Activated naive CD8-positive, alpha-beta T cell treated with anti-CD3 and anti-CD28 coated beads for 36 hours (primary cell): ENCODE measurements at regions not wholly inside any gene's neighbourhood (a gene's known extent, or its start where the extent isn't known, plus 50 kb on each side); places are given as distances from the start of the nearest gene placed in this dataset.

Experiments used
- DNase-seq: peaks from one replicate; pipeline ENCODE4 v3.0.0; 2021
- H3K27ac Mint-ChIP-seq: one replicate; pipeline ENCODE4 v1.8.0; 2022; ENCODE audit warnings: mild to moderate bottlenecking, moderate library complexity, mixed read lengths
- H3K27me3 Mint-ChIP-seq: one replicate; pipeline ENCODE4 v1.8.0; 2022; ENCODE audit warnings: mild to moderate bottlenecking, mixed read lengths
- H3K36me3 Mint-ChIP-seq: one replicate; pipeline ENCODE4 v1.8.0; 2021; ENCODE audit warnings: mild to moderate bottlenecking, mixed read lengths
- H3K4me1 Mint-ChIP-seq: one replicate; pipeline ENCODE4 v1.8.0; 2021; ENCODE audit warnings: mixed read lengths
- H3K4me3 Mint-ChIP-seq: one replicate; pipeline ENCODE4 v1.8.0; 2022; ENCODE audit warnings: mild to moderate bottlenecking, moderate library complexity, mixed read lengths
- H3K9me3 Mint-ChIP-seq: one replicate; pipeline ENCODE4 v1.8.0; 2022; ENCODE audit warnings: mixed read lengths

DNA sequence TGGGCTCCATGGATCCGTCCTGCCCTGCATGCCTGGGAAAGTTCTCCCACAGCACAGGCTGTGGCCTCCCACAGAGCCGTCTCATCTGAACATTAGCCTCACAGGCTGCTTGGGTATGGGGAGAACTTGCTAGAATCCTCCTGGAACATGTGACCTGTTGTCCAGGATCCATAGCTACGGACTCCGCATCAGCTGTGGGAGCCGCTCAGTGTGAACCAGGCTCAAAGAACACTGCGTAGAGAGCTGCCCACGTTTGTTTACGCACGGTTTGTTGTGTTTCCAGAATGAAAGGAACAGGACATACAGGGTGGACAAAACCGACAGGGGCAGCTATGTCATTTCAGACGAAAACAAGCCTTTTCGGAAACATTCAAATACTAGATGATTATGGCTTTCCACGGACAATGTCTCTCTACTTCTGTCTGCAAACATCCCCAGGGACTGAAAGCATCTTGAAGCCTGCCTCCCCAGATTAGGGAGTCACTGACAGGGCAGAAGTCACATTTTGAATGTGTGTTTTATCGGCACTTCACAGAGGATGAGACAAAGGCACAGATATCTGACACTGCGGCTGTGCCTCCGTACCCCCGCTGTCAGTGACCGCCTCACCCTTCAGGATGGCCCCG lies 390.3 kb downstream of the GADD45G start:
- Mint-ChIP-seq H3K27ac (no peak overlapping the region), H3K36me3 (no peaks in the 10 kb centered on the region)

DNA sequence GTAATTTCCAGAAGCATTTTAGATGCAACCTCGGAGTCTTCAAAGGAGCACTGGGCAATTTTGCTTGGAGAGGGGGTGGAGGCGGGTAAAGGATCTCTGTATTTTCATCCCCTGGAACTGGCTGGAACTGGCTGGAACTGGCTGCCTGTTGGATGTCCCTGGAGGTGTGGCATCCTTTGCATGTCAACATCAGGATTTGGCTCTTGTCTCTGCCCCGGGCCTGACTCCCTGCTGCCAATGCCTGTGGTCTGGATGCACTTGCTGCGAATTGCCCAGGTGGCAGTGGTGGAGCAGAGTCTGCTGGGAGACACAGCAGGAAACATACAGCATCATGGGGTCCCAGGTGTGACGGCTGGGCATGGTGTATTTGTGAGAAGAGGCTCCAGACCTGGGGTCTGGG lies 391.3 kb downstream of the GADD45G start:
- H3K4me3 Mint-ChIP-seq = no peak overlapping the region
- no peaks in the 10 kb centered on the region for H3K9me3 Mint-ChIP-seq
- no peaks in the 10 kb centered on the region for H3K36me3 Mint-ChIP-seq
- H3K4me1 Mint-ChIP-seq = peaks cover 24% of the 10 kb centered on the region
- no peak for DNase-seq
- no peak overlapping the region for H3K27ac Mint-ChIP-seq
- H3K27me3 Mint-ChIP-seq = no peaks in the 10 kb centered on the region

More for the DNA sequence above, 390.3 kb downstream of the GADD45G start:
- DNase-seq = no peak
- Mint-ChIP-seq H3K4me3 (no peak overlapping the region), H3K4me1 (peaks cover 13% of the 10 kb centered on the region), H3K27me3 (no peaks in the 10 kb centered on the region), H3K9me3 (no peaks in the 10 kb centered on the region)

DNA sequence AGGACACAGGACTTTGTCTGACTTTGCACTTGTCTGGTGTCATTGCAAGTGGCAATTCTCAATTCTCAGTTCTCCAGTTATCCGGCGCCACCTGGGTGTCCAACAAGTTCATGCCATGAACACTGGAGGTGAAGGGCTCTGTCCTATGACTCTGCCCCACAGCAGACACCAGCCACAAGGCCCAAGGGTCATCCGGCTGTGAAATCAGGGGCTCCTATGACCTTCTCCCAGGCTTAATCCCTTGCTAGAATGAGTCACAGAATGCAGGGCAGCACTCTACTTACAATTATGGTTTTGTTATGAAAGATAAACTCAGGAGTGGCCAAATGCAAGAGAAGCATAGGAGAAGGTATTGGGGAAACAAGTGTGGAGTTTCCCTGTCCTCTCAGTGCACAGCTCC lies 392.0 kb downstream of the GADD45G start:
- no peak overlapping the region for H3K27ac Mint-ChIP-seq
- peaks cover 25% of the 10 kb centered on the region for H3K4me1 Mint-ChIP-seq
- no peaks in the 10 kb centered on the region for H3K27me3 Mint-ChIP-seq
- H3K4me3 Mint-ChIP-seq = no peak overlapping the region
- no peaks in the 10 kb centered on the region for H3K36me3 Mint-ChIP-seq
- DNase-seq = no peak
- H3K9me3 Mint-ChIP-seq = no peaks in the 10 kb centered on the region

DNA sequence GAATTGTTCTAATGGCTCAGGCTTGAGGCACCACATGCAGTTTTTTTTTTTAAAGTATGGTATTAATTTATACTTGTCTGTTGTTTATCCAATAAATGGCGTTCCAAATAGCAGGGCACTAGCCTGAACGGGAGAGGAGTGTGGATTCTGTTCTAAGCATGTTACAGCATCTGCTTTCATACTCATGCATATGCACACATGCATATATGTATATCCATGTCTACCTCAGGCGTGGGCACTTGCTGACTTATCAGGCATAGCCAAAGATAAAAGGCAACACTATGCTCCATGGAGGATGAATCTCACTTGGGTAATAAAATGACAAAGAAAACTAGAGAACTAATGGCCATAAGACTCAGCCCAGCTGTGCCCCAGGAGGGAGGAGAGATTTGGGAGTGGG lies 393.8 kb downstream of the GADD45G start:
- Mint-ChIP-seq H3K9me3 (no peaks in the 10 kb centered on the region), H3K4me3 (peak overlapping the region; percentile 22), H3K27me3 (no peaks in the 10 kb centered on the region), H3K4me1 (peaks cover 25% of the 10 kb centered on the region), H3K27ac (peak overlapping the region; percentile 84), H3K36me3 (no peaks in the 10 kb centered on the region)
- no peak for DNase-seq

DNA sequence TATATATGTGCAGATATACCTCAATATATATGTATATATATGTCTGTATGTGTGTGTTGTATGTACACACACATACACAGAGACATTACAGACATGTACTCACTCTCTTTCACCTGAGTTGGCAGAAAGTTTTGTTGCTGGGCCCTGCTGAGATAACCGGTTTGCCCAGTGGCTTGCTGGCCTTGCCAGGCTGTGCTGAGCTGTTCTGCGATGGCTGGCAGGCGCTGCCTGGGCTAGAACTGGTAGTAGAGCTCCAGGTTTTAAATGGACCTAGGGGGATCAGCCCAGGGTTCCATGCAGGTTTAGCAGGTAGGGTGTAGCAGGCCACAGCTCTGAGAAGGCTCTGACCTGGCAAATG lies 394.3 kb downstream of the GADD45G start:
- Mint-ChIP-seq H3K4me1 (peaks cover 25% of the 10 kb centered on the region), H3K27ac (peak overlapping the region; percentile 93), H3K36me3 (no peaks in the 10 kb centered on the region), H3K4me3 (peak overlapping the region; percentile 62), H3K9me3 (no peaks in the 10 kb centered on the region), H3K27me3 (no peaks in the 10 kb centered on the region)
- DNase-seq = no peak

DNA sequence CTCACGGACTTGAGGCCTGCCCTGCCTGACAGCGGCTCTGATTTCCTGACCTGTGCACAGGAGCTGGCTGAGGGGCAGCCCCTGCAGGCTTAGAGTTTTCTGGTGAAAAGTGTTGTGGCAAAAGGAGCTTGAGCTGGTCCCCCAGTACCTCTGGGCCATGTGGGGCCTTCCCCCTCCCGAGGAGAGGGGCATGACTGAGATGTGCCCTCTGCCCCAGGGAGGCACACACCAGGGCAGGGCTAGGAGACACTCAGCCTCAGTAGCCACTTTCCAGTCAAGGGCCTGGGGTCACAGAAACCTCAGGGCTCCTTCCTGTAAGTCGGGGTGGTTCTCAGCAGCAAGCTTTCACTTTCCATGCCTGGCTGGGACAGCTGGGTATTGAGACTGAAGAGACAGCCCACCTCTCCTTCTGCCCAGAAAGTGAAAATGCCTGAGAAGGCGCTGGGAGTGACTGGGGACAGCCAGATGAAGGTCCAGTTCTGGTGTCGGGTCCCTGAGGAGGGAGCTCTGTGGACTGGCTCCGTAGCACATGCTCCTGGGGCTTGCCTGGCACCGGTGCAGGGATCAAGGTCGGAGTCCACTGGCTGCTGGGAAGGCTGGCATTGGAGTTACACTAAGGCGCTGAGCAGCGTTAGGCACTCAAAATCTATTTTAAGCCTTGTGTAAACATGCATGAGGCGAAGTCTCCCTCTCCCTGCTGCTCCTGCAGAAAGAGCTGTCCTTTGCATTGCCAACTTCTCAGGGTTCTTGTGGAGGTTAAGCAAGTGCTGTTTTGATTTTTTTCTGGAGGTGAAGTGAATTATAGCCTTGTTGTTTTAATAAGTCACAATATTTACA lies 394.9 kb downstream of the GADD45G start:
- Mint-ChIP-seq H3K36me3 (no peaks in the 10 kb centered on the region), H3K4me3 (peak overlapping the region; percentile 62), H3K4me1 (peaks cover 25% of the 10 kb centered on the region), H3K27me3 (no peaks in the 10 kb centered on the region), H3K27ac (peak overlapping the region; percentile 93), H3K9me3 (no peaks in the 10 kb centered on the region)
- peak; percentile 79 for DNase-seq

DNA sequence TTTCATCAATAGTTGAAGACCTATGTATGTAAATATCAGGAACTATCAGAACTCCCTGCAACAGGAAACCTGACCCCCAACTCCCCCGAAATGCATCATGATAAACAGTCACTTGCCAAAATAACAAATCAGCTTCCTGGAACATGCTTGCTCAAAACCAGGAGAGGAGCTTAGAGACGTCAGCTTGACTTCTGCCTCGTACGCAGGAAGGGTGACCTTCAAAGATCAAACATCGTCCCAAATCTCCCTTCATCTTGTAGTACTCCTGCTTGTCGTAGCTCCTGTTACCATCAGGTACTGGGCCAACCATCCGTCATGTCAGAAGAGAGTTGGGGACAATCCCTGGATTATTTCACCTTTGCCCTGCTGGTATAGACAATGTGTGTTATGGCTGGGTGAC lies 396.1 kb downstream of the GADD45G start:
- Mint-ChIP-seq H3K4me3 (no peak overlapping the region), H3K4me1 (peaks cover 25% of the 10 kb centered on the region), H3K36me3 (no peaks in the 10 kb centered on the region), H3K27me3 (no peaks in the 10 kb centered on the region), H3K27ac (peak overlapping the region; percentile 64), H3K9me3 (no peaks in the 10 kb centered on the region)
- no peak for DNase-seq

DNA sequence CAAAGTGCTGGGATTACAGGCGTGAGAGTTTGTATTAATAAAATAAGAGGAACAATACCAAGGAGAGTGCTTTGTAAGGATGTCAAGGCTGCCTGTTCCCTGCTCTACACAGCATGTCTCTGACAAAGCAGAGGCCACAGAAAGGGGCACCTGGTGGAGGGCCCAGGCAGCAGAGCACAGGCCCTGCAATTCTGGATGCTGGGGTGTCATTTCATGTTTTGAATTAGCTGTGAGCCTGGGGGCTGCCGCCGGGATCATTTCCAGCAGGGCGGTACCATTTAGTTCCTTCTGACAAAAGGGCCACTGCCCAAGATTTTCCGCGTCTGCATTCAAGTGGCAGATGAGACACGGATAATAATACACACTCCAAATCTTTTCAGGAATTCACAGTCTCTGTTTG lies 396.9 kb downstream of the GADD45G start:
- no peak overlapping the region for H3K27ac Mint-ChIP-seq
- no peak for DNase-seq
- no peaks in the 10 kb centered on the region for H3K36me3 Mint-ChIP-seq
- H3K4me3 Mint-ChIP-seq = no peak overlapping the region
- H3K27me3 Mint-ChIP-seq = no peaks in the 10 kb centered on the region
- H3K4me1 Mint-ChIP-seq = peaks cover 25% of the 10 kb centered on the region
- H3K9me3 Mint-ChIP-seq = no peaks in the 10 kb centered on the region

DNA sequence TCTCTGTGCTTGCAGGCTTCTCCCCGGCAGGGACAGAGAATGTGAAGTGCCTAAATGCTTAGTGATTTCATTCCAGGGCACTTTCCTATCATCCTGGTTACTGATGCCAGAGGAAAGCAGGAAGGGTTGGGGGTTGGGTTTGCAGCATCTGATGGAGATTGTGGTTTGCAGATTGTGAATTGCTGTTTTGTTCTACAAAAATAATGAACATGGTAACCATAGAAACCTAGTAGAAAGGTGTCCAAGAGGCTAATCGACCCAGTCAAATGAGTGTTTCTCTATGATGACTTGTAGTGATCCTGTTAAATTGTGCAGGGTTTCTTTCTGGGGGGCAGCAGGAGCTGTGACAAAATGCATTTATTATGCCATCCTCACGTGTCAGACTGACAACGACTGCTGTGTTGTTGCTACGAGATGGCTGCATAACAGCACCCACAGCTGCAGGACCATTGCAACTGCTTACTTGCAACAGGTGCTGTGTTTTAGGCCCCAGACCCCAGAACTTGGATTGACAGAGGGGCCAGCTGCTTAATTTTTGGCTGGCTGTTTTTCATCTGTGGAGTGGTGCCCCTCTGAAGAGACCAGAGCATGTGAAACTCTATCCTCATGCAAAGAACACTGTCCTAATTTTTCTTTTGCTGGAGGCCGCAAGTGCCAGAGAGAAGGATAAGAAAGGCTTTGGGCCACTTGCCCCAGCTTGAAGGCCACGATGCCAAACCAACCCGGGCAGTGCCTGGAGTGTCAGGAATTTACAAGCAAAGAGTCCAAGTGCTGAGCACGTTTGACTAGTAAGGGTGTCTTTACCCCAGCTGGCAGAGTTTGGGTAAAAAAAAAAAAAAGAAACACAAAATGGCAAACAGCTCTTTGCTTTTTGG lies 397.8 kb downstream of the GADD45G start:
- Mint-ChIP-seq H3K4me3 (no peak overlapping the region), H3K27ac (no peak overlapping the region), H3K9me3 (no peaks in the 10 kb centered on the region), H3K36me3 (no peaks in the 10 kb centered on the region), H3K27me3 (no peaks in the 10 kb centered on the region), H3K4me1 (peaks cover 25% of the 10 kb centered on the region)
- no peak for DNase-seq

DNA sequence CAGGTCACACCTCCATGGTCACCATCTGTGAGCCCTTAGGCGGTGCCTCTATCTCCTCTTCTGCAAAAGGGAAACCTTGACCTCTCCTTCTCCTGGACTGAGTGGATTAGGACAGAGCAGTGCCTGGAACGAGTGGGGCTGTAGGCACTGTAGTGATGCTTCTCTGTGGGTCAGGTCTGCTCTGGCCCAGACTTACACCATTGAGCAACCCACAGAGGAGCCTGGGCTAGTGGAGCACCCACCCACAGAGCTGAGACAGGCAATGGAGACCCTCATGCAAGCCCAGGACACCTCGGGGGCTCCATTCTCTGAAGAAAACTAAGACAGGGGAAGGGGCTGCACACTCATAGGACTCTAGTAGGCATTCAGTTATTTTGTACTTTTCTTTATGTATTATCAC lies 400.6 kb downstream of the GADD45G start:
- Mint-ChIP-seq H3K27me3 (no peaks in the 10 kb centered on the region), H3K9me3 (no peaks in the 10 kb centered on the region), H3K36me3 (no peaks in the 10 kb centered on the region), H3K27ac (no peak overlapping the region), H3K4me1 (peaks cover 8% of the 10 kb centered on the region), H3K4me3 (no peak overlapping the region)
- DNase-seq = no peak

DNA sequence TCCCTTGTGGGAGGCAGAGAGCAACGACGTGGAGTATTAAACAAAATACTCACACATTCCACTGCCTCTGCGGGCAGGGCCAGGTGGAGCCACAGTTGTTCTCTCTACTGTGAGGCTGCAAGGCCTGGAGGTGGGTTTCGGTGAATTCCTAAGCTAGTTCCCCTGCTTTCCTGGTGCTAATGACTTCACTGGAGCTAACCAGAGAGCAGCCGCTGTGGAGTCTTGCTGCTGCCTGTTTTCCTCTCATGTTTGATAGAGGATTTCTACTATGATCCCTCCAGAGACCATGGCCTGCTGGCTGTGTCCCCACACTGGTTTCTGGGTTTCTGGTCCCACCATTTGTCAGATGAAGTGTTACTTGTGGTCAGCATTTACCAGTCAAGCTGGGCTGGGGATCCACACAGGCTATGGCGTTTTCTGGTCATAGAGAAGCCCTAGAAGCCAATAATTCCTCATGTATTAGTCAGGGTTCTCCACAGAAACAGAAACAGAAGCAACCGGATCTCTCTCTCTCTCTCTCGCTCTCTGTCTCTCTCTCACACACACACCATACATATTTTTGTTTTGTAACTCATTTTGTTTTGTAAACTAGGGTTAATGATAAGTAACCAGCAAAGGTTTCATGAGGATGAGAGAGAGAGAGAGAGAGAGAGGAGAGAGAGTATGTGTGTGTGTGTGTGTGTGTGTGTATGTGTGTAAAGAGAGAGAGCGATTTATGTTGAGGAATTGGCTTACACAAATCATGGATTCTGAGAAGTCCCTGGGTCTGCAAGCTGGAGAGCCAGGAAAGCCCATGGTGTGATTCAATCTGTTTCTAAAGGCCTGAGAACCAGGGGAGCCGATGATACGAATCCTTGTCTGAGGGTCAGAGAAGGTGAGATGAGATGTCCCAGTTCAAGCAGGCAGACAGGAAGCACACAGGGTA lies 403.0 kb downstream of the GADD45G start:
- H3K4me1 Mint-ChIP-seq = no peaks in the 10 kb centered on the region
- H3K27me3 Mint-ChIP-seq = peaks cover 3% of the 10 kb centered on the region
- H3K27ac Mint-ChIP-seq = no peak overlapping the region
- no peaks in the 10 kb centered on the region for H3K36me3 Mint-ChIP-seq
- H3K4me3 Mint-ChIP-seq = no peak overlapping the region
- DNase-seq = no peak
- no peaks in the 10 kb centered on the region for H3K9me3 Mint-ChIP-seq

DNA sequence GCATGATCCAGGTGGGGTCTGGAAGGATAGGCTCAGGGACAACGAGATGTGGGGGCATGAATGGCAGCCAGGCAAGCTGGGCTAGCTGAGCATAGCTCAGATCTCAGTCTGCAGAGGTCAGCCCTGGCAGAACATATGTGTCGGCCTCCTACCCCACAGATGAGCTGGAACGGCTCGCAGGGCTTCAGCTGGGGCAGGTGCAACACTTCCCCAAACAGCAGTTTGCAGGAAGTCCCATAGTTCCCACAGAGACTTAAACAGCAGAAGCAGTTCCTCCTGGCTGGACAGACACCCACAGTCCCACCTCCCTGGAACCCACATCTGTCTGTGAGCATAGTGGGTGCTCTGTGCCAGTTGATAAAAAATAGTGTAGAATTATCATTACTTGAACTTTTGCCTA lies 404.6 kb downstream of the GADD45G start:
- H3K4me1 Mint-ChIP-seq = no peaks in the 10 kb centered on the region
- DNase-seq = no peak
- H3K27ac Mint-ChIP-seq = no peak overlapping the region
- no peak overlapping the region for H3K4me3 Mint-ChIP-seq
- H3K36me3 Mint-ChIP-seq = no peaks in the 10 kb centered on the region
- H3K27me3 Mint-ChIP-seq = peaks cover 3% of the 10 kb centered on the region
- H3K9me3 Mint-ChIP-seq = no peaks in the 10 kb centered on the region

DNA sequence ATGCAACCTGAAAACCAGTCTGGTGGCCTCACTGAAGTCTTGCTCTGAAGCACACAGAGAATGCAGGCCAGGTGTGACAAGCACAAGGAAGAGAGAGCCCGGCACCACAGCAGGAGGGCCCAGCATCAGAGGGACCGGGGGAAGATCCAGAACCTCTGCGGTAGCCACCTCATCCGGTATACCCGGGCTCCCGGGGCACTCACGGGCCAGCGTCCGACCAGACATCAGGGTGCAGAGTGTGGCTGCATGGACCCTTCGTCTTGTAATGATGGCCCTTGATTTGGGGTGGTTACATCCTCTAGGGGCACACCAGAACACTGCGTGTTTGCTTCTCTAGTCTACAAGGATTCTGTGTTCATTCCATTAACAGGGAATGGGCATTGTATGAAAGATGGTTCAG lies 406.0 kb downstream of the GADD45G start:
- H3K36me3 Mint-ChIP-seq = no peaks in the 10 kb centered on the region
- H3K4me3 Mint-ChIP-seq = no peak overlapping the region
- no peaks in the 10 kb centered on the region for H3K9me3 Mint-ChIP-seq
- no peak overlapping the region for H3K27ac Mint-ChIP-seq
- H3K27me3 Mint-ChIP-seq = peaks cover 3% of the 10 kb centered on the region
- no peak for DNase-seq
- no peaks in the 10 kb centered on the region for H3K4me1 Mint-ChIP-seq

DNA sequence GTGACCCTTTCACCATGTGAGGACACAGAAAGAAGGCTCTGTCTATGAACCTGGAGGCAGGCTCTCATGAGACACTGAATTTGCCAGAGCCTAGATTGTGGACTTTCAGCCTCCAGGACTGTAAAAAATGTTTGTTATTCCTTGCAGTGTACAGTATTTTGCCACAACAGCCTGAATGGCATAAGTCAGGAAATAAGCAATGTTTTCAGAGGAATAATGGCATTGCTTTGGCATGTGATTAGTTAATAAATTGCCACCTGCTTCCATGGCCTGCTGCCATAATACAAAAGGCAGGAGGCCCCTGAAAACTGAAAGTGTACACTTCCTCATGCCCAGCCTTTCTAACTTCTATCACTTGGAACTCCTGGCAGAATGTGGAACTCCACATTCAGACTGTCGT lies 408.1 kb downstream of the GADD45G start:
- H3K27ac Mint-ChIP-seq = no peak overlapping the region
- H3K4me3 Mint-ChIP-seq = no peak overlapping the region
- H3K9me3 Mint-ChIP-seq = no peaks in the 10 kb centered on the region
- H3K27me3 Mint-ChIP-seq = peaks cover 3% of the 10 kb centered on the region
- no peaks in the 10 kb centered on the region for H3K36me3 Mint-ChIP-seq
- H3K4me1 Mint-ChIP-seq = no peaks in the 10 kb centered on the region
- DNase-seq = no peak
